Liver (tissue), 3 donors: ENCODE measurements at regions not wholly inside any gene's neighbourhood (a gene's known extent, or its start where the extent isn't known, plus 50 kb on each side); places are given as distances from the start of the nearest gene placed in this dataset.

Experiments
- EGR1 ChIP-seq, 2 donors: IDR thresholded peaks; 2 replicates each; pipeline ENCODE4 v1.6.1; 2016 to 2018; ENCODE audit warnings: antibody characterized with exemption in 2 of 2, low read depth in 2 of 2
- GABPA ChIP-seq, 2 donors: IDR thresholded peaks in 1 of 2; conservative IDR thresholded peaks in 1 of 2; 2 replicates each; pipeline ENCODE4 v1.6.1; 2016; ENCODE audit warnings: antibody characterized with exemption in 2 of 2, mild to moderate bottlenecking in 1 of 2, moderate library complexity in 1 of 2
- RAD21 ChIP-seq, 2 donors: IDR thresholded peaks; 2 replicates each; pipeline ENCODE4 v1.6.1; 2016; ENCODE audit warnings: antibody characterized with exemption in 2 of 2, mild to moderate bottlenecking in 2 of 2
- SP1 ChIP-seq: IDR thresholded peaks from 2 replicates; pipeline ENCODE4 v1.6.1; 2018; ENCODE audit warnings: antibody characterized with exemption, mild to moderate bottlenecking
- YY1 ChIP-seq: IDR thresholded peaks from 2 replicates; pipeline ENCODE4 v1.6.1; 2016; ENCODE audit warnings: antibody characterized with exemption, mild to moderate bottlenecking
- TF ChIP-seq, protein P1 (sequence below): fragments of 150-350 bp; IDR thresholded peaks from 2 replicates; pipeline ENCODE4 v1.5.1; 2017; ENCODE audit warnings: improper control_type of control experiment, low read depth, low read length; ENCODE audit not compliant: missing input control
- TF ChIP-seq, protein P2 (sequence below): IDR thresholded peaks from 2 replicates; pipeline ENCODE4 v1.6.1; 2016; ENCODE audit warnings: antibody characterized with exemption, mild to moderate bottlenecking
- TF ChIP-seq, protein P3 (sequence below): IDR thresholded peaks from 2 replicates; pipeline ENCODE4 v1.6.1; 2016; ENCODE audit warnings: antibody characterized with exemption
- TF ChIP-seq, protein P4 (sequence below): IDR thresholded peaks from 2 replicates; pipeline ENCODE4 v1.6.1; 2016; ENCODE audit warnings: antibody characterized with exemption
- donor health status: healthy.
- donor health status: healthy.

DNA sequence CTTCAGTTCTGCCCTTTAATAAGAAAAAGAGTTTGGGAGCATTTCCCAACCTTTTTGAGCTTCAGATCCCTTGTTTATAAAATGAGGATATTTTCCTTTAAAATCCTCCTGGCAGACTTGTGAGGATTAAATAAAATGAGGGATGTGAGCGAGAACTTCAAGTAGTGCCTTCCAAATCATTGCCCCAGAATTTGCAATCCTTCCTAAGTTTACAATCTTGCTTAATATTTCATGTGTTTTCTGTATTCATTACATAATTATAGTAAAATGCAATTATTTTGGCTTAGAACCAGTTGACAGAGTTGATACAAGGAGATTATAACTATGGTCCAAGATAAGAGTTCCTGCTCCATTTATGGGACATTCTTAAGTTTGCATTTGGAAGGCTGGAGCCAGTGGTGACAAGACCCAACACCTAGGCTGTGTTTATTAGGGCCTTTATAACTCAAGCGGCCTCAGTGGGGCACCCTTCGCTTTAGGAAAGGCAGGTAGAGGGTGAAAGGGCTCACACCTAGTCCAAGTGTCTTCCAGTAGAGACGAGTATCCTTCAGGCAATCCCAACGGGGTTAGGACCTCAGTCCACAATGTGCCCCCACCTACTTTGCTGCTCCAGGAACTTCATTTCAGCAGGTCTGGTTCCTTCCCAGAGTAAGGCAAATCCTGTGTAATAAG lies 317.5 kb downstream of the WDR11 start:
- TF ChIP-seq, protein P1, sequence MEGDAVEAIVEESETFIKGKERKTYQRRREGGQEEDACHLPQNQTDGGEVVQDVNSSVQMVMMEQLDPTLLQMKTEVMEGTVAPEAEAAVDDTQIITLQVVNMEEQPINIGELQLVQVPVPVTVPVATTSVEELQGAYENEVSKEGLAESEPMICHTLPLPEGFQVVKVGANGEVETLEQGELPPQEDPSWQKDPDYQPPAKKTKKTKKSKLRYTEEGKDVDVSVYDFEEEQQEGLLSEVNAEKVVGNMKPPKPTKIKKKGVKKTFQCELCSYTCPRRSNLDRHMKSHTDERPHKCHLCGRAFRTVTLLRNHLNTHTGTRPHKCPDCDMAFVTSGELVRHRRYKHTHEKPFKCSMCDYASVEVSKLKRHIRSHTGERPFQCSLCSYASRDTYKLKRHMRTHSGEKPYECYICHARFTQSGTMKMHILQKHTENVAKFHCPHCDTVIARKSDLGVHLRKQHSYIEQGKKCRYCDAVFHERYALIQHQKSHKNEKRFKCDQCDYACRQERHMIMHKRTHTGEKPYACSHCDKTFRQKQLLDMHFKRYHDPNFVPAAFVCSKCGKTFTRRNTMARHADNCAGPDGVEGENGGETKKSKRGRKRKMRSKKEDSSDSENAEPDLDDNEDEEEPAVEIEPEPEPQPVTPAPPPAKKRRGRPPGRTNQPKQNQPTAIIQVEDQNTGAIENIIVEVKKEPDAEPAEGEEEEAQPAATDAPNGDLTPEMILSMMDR, result peak; percentile 26
- no peak for TF ChIP-seq SP1
- TF ChIP-seq, protein P2, sequence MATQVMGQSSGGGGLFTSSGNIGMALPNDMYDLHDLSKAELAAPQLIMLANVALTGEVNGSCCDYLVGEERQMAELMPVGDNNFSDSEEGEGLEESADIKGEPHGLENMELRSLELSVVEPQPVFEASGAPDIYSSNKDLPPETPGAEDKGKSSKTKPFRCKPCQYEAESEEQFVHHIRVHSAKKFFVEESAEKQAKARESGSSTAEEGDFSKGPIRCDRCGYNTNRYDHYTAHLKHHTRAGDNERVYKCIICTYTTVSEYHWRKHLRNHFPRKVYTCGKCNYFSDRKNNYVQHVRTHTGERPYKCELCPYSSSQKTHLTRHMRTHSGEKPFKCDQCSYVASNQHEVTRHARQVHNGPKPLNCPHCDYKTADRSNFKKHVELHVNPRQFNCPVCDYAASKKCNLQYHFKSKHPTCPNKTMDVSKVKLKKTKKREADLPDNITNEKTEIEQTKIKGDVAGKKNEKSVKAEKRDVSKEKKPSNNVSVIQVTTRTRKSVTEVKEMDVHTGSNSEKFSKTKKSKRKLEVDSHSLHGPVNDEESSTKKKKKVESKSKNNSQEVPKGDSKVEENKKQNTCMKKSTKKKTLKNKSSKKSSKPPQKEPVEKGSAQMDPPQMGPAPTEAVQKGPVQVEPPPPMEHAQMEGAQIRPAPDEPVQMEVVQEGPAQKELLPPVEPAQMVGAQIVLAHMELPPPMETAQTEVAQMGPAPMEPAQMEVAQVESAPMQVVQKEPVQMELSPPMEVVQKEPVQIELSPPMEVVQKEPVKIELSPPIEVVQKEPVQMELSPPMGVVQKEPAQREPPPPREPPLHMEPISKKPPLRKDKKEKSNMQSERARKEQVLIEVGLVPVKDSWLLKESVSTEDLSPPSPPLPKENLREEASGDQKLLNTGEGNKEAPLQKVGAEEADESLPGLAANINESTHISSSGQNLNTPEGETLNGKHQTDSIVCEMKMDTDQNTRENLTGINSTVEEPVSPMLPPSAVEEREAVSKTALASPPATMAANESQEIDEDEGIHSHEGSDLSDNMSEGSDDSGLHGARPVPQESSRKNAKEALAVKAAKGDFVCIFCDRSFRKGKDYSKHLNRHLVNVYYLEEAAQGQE, result no peak
- TF ChIP-seq YY1, result no peak
- TF ChIP-seq, protein P3, sequence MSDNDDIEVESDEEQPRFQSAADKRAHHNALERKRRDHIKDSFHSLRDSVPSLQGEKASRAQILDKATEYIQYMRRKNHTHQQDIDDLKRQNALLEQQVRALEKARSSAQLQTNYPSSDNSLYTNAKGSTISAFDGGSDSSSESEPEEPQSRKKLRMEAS, result no peak
- no peak for TF ChIP-seq GABPA (IDR thresholded peaks at IDR 0.05 in 1 of 2, conservative IDR thresholded peaks at IDR 0.05 in 1 of 2)
- TF ChIP-seq RAD21 (IDR thresholded peaks at IDR 0.05), result peak; percentile 77 to 78
- no peak for TF ChIP-seq EGR1 (IDR thresholded peaks at IDR 0.05; ENCODE audit: low read depth in 2 of 2)
- TF ChIP-seq, protein P4, sequence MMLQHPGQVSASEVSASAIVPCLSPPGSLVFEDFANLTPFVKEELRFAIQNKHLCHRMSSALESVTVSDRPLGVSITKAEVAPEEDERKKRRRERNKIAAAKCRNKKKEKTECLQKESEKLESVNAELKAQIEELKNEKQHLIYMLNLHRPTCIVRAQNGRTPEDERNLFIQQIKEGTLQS, result no peak
